WTC11 (cell line): ENCODE measurements at regions not wholly inside any gene's neighbourhood (a gene's known extent, or its start where the extent isn't known, plus 50 kb on each side); places are given as distances from the start of the nearest gene placed in this dataset.
A peak's percentile ranks its signal among the peaks of the same experiment; 100 is the strongest.

ENCODE experiments used
- ATAC-seq: fragments of 200-7000 bp; cut with Tn5 transposase; 2 replicates; pipeline ENCODE4 v1.10.0; 2021; ENCODE audit warnings: mild to moderate bottlenecking, moderate library complexity
- CTCF ChIA-PET: fragments of 300-600 bp; sonication (Branson Sonifier 250); formaldehyde crosslinking; loops from one replicate; lab custom pipeline; 2021; ENCODE audit warnings: antibody characterized with exemption; lab: Charles Lee
- POLR2A ChIA-PET: fragments of 350-600 bp; sonication (Branson Sonifier 250); formaldehyde crosslinking; loops from one replicate; lab custom pipeline; 2021; ENCODE audit warnings: antibody characterized with exemption; lab: Charles Lee
- DNase-seq: peaks from one replicate; pipeline ENCODE4 v3.0.0; 2021; ENCODE audit warnings: low spot score
- H3K27ac Mint-ChIP-seq: 2 replicates; pipeline ENCODE4 v1.8.0; 2021; ENCODE audit warnings: mixed read lengths
- H3K27me3 Mint-ChIP-seq: 2 replicates; pipeline ENCODE4 v1.8.0; 2021; ENCODE audit warnings: low read depth, mild to moderate bottlenecking, moderate library complexity, mixed read lengths
- H3K36me3 Mint-ChIP-seq: 2 replicates; pipeline ENCODE4 v1.8.0; 2021; ENCODE audit warnings: mixed read lengths
- H3K4me1 Mint-ChIP-seq: 2 replicates; pipeline ENCODE4 v1.8.0; 2022; ENCODE audit warnings: mixed read lengths
- H3K4me3 Mint-ChIP-seq: 2 replicates; pipeline ENCODE4 v1.8.0; 2021; ENCODE audit warnings: mild to moderate bottlenecking, moderate library complexity, mixed read lengths
- H3K9me3 Mint-ChIP-seq: 2 replicates; pipeline ENCODE4 v1.8.0; 2021; ENCODE audit warnings: mixed read lengths
- ATF1 ChIP-seq: sonication (generic); formaldehyde crosslinking; IDR thresholded peaks from 2 replicates; pipeline ENCODE4 v1.8.1; 2023; ENCODE audit warnings: mild to moderate bottlenecking, moderate library complexity, missing genetic modification reagents
- CREM ChIP-seq: sonication (generic); formaldehyde crosslinking; IDR thresholded peaks from 2 replicates; pipeline ENCODE4 v1.8.1; 2022; ENCODE audit warnings: mild to moderate bottlenecking, missing genetic modification reagents, moderate library complexity
- E2F4 ChIP-seq: sonication (generic); formaldehyde crosslinking; IDR thresholded peaks from 2 replicates; pipeline ENCODE4 v1.8.1; 2022; ENCODE audit warnings: low read depth, mild to moderate bottlenecking, moderate library complexity, missing genetic modification reagents, borderline replicate concordance
- ERG ChIP-seq: fragments of 250-450 bp; sonication (Bioruptor Pico); IDR thresholded peaks from 2 replicates; pipeline ENCODE4 v1.8.0; 2021; ENCODE audit warnings: mild to moderate bottlenecking
- FOXP4 ChIP-seq: sonication (generic); formaldehyde crosslinking; IDR thresholded peaks from 2 replicates; pipeline ENCODE4 v1.8.0; 2022; ENCODE audit warnings: mild to moderate bottlenecking, missing genetic modification reagents
- GABPB1 ChIP-seq: sonication (generic); formaldehyde crosslinking; IDR thresholded peaks from 2 replicates; pipeline ENCODE4 v1.8.1; 2023; ENCODE audit warnings: mild to moderate bottlenecking, missing genetic modification reagents
- HMGXB4 ChIP-seq: sonication (generic); formaldehyde crosslinking; IDR thresholded peaks from 2 replicates; pipeline ENCODE4 v1.8.1; 2023; ENCODE audit warnings: mild to moderate bottlenecking, moderate library complexity, missing genetic modification reagents
- KAT7 ChIP-seq: sonication (generic); formaldehyde crosslinking; IDR thresholded peaks from 2 replicates; pipeline ENCODE4 v1.8.1; 2023; ENCODE audit warnings: missing genetic modification reagents, mild to moderate bottlenecking, borderline replicate concordance
- NFYB ChIP-seq: sonication (generic); formaldehyde crosslinking; conservative IDR thresholded peaks from 2 replicates; pipeline ENCODE4 v1.8.0; 2022; ENCODE audit warnings: low read depth, missing genetic modification reagents
- NR1H2 ChIP-seq: sonication (generic); formaldehyde crosslinking; IDR thresholded peaks from 2 replicates; pipeline ENCODE4 v1.9.0; 2021; ENCODE audit warnings: mild to moderate bottlenecking, moderate library complexity, missing genetic modification reagents
- NR2C2 ChIP-seq: sonication (generic); formaldehyde crosslinking; IDR thresholded peaks from 2 replicates; pipeline ENCODE4 v1.8.0; 2022; ENCODE audit warnings: mild to moderate bottlenecking, missing genetic modification reagents
- NR3C1 ChIP-seq: sonication (generic); formaldehyde crosslinking; conservative IDR thresholded peaks from 2 replicates; pipeline ENCODE4 v1.8.1; 2023; ENCODE audit warnings: low read depth, mild to moderate bottlenecking, missing genetic modification reagents
- OVOL2 ChIP-seq: fragments of 250-450 bp; sonication (Bioruptor Pico); IDR thresholded peaks from 2 replicates; pipeline ENCODE4 v1.9.0; 2021; ENCODE audit warnings: mild to moderate bottlenecking, borderline replicate concordance
- PRDM15 ChIP-seq: sonication (generic); formaldehyde crosslinking; IDR thresholded peaks from 2 replicates; pipeline ENCODE4 v1.8.0; 2022; ENCODE audit warnings: missing genetic modification reagents
- SP1 ChIP-seq: sonication (generic); formaldehyde crosslinking; conservative IDR thresholded peaks from 2 replicates; pipeline ENCODE4 v1.8.1; 2022; ENCODE audit warnings: missing genetic modification reagents
- TEAD4 ChIP-seq: sonication (generic); formaldehyde crosslinking; IDR thresholded peaks from 2 replicates; pipeline ENCODE4 v1.8.0; 2022; ENCODE audit warnings: mild to moderate bottlenecking, missing genetic modification reagents
- TP53 ChIP-seq: sonication (generic); formaldehyde crosslinking; IDR thresholded peaks from 2 replicates; pipeline ENCODE4 v1.8.1; 2023; ENCODE audit warnings: mild to moderate bottlenecking, missing genetic modification reagents
- ZBTB21 ChIP-seq: sonication (generic); formaldehyde crosslinking; IDR thresholded peaks from 2 replicates; pipeline ENCODE4 v1.8.1; 2023; ENCODE audit warnings: mild to moderate bottlenecking, missing genetic modification reagents, borderline replicate concordance
- ZNF232 ChIP-seq: sonication (generic); formaldehyde crosslinking; IDR thresholded peaks from 2 replicates; pipeline ENCODE4 v1.8.0; 2022; ENCODE audit warnings: mild to moderate bottlenecking, missing genetic modification reagents
- ZNF396 ChIP-seq: fragments of 250-450 bp; sonication (Bioruptor Pico); IDR thresholded peaks from 2 replicates; pipeline ENCODE4 v1.8.0; 2021; ENCODE audit warnings: mild to moderate bottlenecking, moderate library complexity, borderline replicate concordance

- peak overlapping the region; percentile 82; the same call in 1 of the 2 replicates for H3K4me3 Mint-ChIP-seq
Measured at GRCh38 chr3:124587053-124587408, 143.2 kb upstream of the UMPS start.

GRCh38 chr3:124588036-124588435 is 142.2 kb upstream of the UMPS start:
- Mint-ChIP-seq H3K27ac (no peak overlapping the region), H3K4me3 (no peak overlapping the region), H3K9me3 (no peaks in the 10 kb centered on the region), H3K27me3 (peaks cover 50% of the 10 kb centered on the region), H3K4me1 (peaks cover 38% of the 10 kb centered on the region), H3K36me3 (no peaks in the 10 kb centered on the region)
- ATAC-seq, result no peak
- no peak for TF ChIP-seq OVOL2
- TF ChIP-seq SP1 (CRISPR knock-in tag), result no peak
- no peak for TF ChIP-seq NFYB (CRISPR knock-in tag)
- no peak for TF ChIP-seq NR1H2 (CRISPR knock-in tag)
- no peak for TF ChIP-seq HMGXB4
- CTCF ChIA-PET, result no interaction called here
- POLR2A ChIA-PET, result no interaction called here
- no peak for DNase-seq

More at GRCh38 chr3:124587053-124587408, 143.2 kb upstream of the UMPS start:
- POLR2A ChIA-PET, result no interaction called here
- Mint-ChIP-seq H3K36me3 (no peaks in the 10 kb centered on the region), H3K27me3 (peaks cover 59% of the 10 kb centered on the region), H3K9me3 (no peaks in the 10 kb centered on the region), H3K4me1 (peaks cover 30% of the 10 kb centered on the region), H3K27ac (no peak overlapping the region)
- TF ChIP-seq ERG (CRISPR knock-in tag) (no peak), ZNF232 (CRISPR knock-in tag) (no peak), SP1 (CRISPR knock-in tag) (no peak), NR3C1 (no peak)
- ATAC-seq, result peak; percentile 17
- peak; percentile 18 for DNase-seq
- CTCF ChIA-PET, result interaction anchor here (0.6 to 1.3 kb wide), 5 partner anchors 19 to 101 kb away, joined by 3 to 6 read pairs (median 3); no protein-coding TSS in a partner anchor

GRCh38 chr3:124588794-124589193 is 141.5 kb upstream of the UMPS start:
- Mint-ChIP-seq H3K27ac (no peak overlapping the region), H3K27me3 (peaks cover 42% of the 10 kb centered on the region), H3K4me3 (no peak overlapping the region), H3K4me1 (peaks cover 45% of the 10 kb centered on the region), H3K9me3 (no peaks in the 10 kb centered on the region), H3K36me3 (no peaks in the 10 kb centered on the region)
- DNase-seq (no peak), ATAC-seq (no peak)
- CTCF ChIA-PET, result no interaction called here
- POLR2A ChIA-PET, result no interaction called here
- no peak for TF ChIP-seq GABPB1 (CRISPR knock-in tag)

GRCh38 chr3:124591699-124592098 is 138.6 kb upstream of the UMPS start:
- ChIA-PET CTCF (interaction anchor here (0.6 kb wide), 1 partner anchor 169 kb away, joined by 4 read pairs; no protein-coding TSS in a partner anchor), POLR2A (no interaction called here)
- DNase-seq, result no peak
- no peak overlapping the region for H3K4me3 Mint-ChIP-seq
- H3K36me3 Mint-ChIP-seq, result no peaks in the 10 kb centered on the region
- TF ChIP-seq FOXP4 (CRISPR knock-in tag), result no peak
- TF ChIP-seq ZBTB21 (CRISPR knock-in tag), result no peak
- TF ChIP-seq ZNF396 (CRISPR knock-in tag), result no peak
- no peak for TF ChIP-seq CREM (CRISPR knock-in tag)
- no peak for TF ChIP-seq TP53 (CRISPR knock-in tag)
- TF ChIP-seq NR2C2 (CRISPR knock-in tag), result no peak
- TF ChIP-seq E2F4 (CRISPR knock-in tag), result no peak
- no peak for TF ChIP-seq KAT7 (CRISPR knock-in tag)
- TF ChIP-seq ATF1 (CRISPR knock-in tag), result no peak
- TF ChIP-seq TEAD4 (CRISPR knock-in tag), result no peak
- no peak for TF ChIP-seq PRDM15 (CRISPR knock-in tag)
- H3K9me3 Mint-ChIP-seq, result no peaks in the 10 kb centered on the region
- ATAC-seq, result no peak
- no peak overlapping the region for H3K27ac Mint-ChIP-seq
- H3K27me3 Mint-ChIP-seq, result peaks cover 16% of the 10 kb centered on the region
- H3K4me1 Mint-ChIP-seq, result peaks cover 31% of the 10 kb centered on the region
